Gastrocnemius medialis (tissue), 4 donors: ENCODE measurements at regions not wholly inside any gene's neighbourhood (a gene's known extent, or its start where the extent isn't known, plus 50 kb on each side); places are given as distances from the start of the nearest gene placed in this dataset.
A peak's percentile ranks its signal among the peaks of the same experiment; 100 is the strongest.

Experiments
- ATAC-seq, 2 donors: fragments of 150-250 bp; one replicate each; pipeline ENCODE4 v1.9.1; 2016
- DNase-seq, 2 donors: peaks; one replicate each; pipeline ENCODE4 v3.0.0-alpha.2; 2019
- H3K27ac ChIP-seq, 4 donors: fragments of 200-600 bp; sonication (generic); 1 replicate in 1 of 4; 2 replicates in 3 of 4; pipeline ENCODE4 v1.5.1; 2016 to 2018; ENCODE audit warnings: mild to moderate bottlenecking in 2 of 4, moderate library complexity in 1 of 4
- H3K27me3 ChIP-seq, 3 donors: fragments of 200-600 bp; sonication (generic) in 2 of 3; 1 replicate in 1 of 3; 2 replicates in 2 of 3; pipeline versions ENCODE4 v1.5.1 to v1.6.0; 2016 to 2019; ENCODE audit warnings: mild to moderate bottlenecking in 1 of 3, moderate library complexity in 1 of 3
- H3K36me3 ChIP-seq, 2 donors: fragments of 200-600 bp; sonication (generic) in 1 of 2; one replicate each; pipeline ENCODE4 v1.5.1; 2017 to 2018
- H3K4me1 ChIP-seq, 2 donors: fragments of 200-600 bp; sonication (generic) in 1 of 2; one replicate each; pipeline ENCODE4 v1.5.1; 2016 to 2017; ENCODE audit warnings: mild to moderate bottlenecking in 2 of 2
- H3K4me3 ChIP-seq, 4 donors: fragments of 200-600 bp; sonication (generic) in 3 of 4; 1 replicate in 1 of 4; 2 replicates in 3 of 4; pipeline ENCODE4 v1.5.1; 2016 to 2019; ENCODE audit warnings: mild to moderate bottlenecking in 2 of 4
- H3K9me3 ChIP-seq, 3 donors: fragments of 200-600 bp; sonication (generic) in 2 of 3; 1 replicate in 1 of 3; 2 replicates in 2 of 3; pipeline ENCODE4 v1.5.1; 2016 to 2019
- CTCF ChIP-seq, 5 experiments: fragments of 450-650 bp in 3 of 5; fragments of 200-600 bp in 2 of 5; sonication (generic) in 2 of 5; IDR thresholded peaks in 4 of 5; conservative IDR thresholded peaks in 1 of 5; 1 replicate in 4 of 5; 2 replicates in 1 of 5; pipeline ENCODE4 v1.5.1; 2016 to 2019; ENCODE audit warnings: antibody characterized with exemption in 5 of 5, mild to moderate bottlenecking in 3 of 5, moderate library complexity in 3 of 5
- POLR2A ChIP-seq, 2 donors: fragments of 450-650 bp; IDR thresholded peaks; one replicate each; pipeline ENCODE4 v1.6.1; 2017; ENCODE audit warnings: antibody characterized with exemption in 2 of 2, mild to moderate bottlenecking in 2 of 2, moderate library complexity in 2 of 2
- in situ Hi-C, 4 donors: fragments of 200-750 bp; cut with MboI; loops; one replicate each; pipeline versions ENCODE4 v1.15.0 to v1.8.0; 2017; ENCODE audit warnings: low sequenced_read_pairs in 4 of 4
- intact Hi-C: fragments of 100-400 bp; cut with DNase I; formaldehyde crosslinking; loops from one replicate; pipeline ENCODE4 v1.15.1; 2023; ENCODE audit warnings: low total_unique reads

- peaks cover 0 to 9% of the 10 kb centered on the region in 2 donors for H3K4me1 ChIP-seq
- no peak overlapping the region for H3K4me3 ChIP-seq
- no peak overlapping the region for H3K27ac ChIP-seq
- no peaks in the 10 kb centered on the region for H3K9me3 ChIP-seq
- ATAC-seq (no peak), DNase-seq (no peak)
- no peaks in the 10 kb centered on the region for H3K27me3 ChIP-seq
- TF ChIP-seq POLR2A (IDR thresholded peaks at IDR 0.05) (no peak), CTCF (IDR thresholded peaks at IDR 0.05 in 4 of 5, conservative IDR thresholded peaks at IDR 0.05 in 1 of 5) (no peak)
- in situ Hi-C loops (no loop called here), intact Hi-C loops (no loop called here)
- H3K36me3 ChIP-seq, result no peaks in the 10 kb centered on the region
Measured at GRCh38 chr9:107706701-107707427, 217.3 kb upstream of the KLF4 start.

- peaks cover 0 to 6% of the 10 kb centered on the region in 2 donors for H3K4me1 ChIP-seq
- no peaks in the 10 kb centered on the region for H3K27me3 ChIP-seq
- TF ChIP-seq CTCF (IDR thresholded peaks at IDR 0.05 in 4 of 5, conservative IDR thresholded peaks at IDR 0.05 in 1 of 5), result no peak
- TF ChIP-seq POLR2A (IDR thresholded peaks at IDR 0.05), result no peak
- no peak overlapping the region for H3K4me3 ChIP-seq
- no peaks in the 10 kb centered on the region for H3K36me3 ChIP-seq
- H3K27ac ChIP-seq, result no peak overlapping the region
- in situ Hi-C loops (no loop called here), intact Hi-C loops (no loop called here)
- H3K9me3 ChIP-seq, result no peaks in the 10 kb centered on the region
- ATAC-seq (no peak), DNase-seq (no peak)
Measured at GRCh38 chr9:107705521-107705920, 216.0 kb upstream of the KLF4 start.

- Histone ChIP-seq H3K36me3 (no peaks in the 10 kb centered on the region), H3K4me1 (peaks cover 0 to 6% of the 10 kb centered on the region in 2 donors), H3K27ac (no peak overlapping the region), H3K4me3 (no peak overlapping the region), H3K27me3 (no peaks in the 10 kb centered on the region), H3K9me3 (no peaks in the 10 kb centered on the region)
- intact Hi-C loops, result no loop called here
- in situ Hi-C loops, result no loop called here
- no peak for DNase-seq
- no peak for ATAC-seq
- no peak for TF ChIP-seq CTCF (IDR thresholded peaks at IDR 0.05 in 4 of 5, conservative IDR thresholded peaks at IDR 0.05 in 1 of 5)
- no peak for TF ChIP-seq POLR2A (IDR thresholded peaks at IDR 0.05)
Measured at GRCh38 chr9:107704774-107705173, 215.2 kb upstream of the KLF4 start.

- Histone ChIP-seq H3K4me3 (no peak overlapping the region), H3K4me1 (peaks cover 0 to 6% of the 10 kb centered on the region in 2 donors), H3K36me3 (no peaks in the 10 kb centered on the region), H3K27me3 (no peaks in the 10 kb centered on the region), H3K27ac (no peak overlapping the region), H3K9me3 (no peaks in the 10 kb centered on the region)
- in situ Hi-C loops, result no loop called here
- ATAC-seq (no peak), DNase-seq (no peak)
- intact Hi-C loops, result no loop called here
- TF ChIP-seq POLR2A (IDR thresholded peaks at IDR 0.05) (no peak), CTCF (IDR thresholded peaks at IDR 0.05 in 4 of 5, conservative IDR thresholded peaks at IDR 0.05 in 1 of 5) (no peak)
Measured at GRCh38 chr9:107703651-107704050, 214.1 kb upstream of the KLF4 start.

GRCh38 chr9:107700847-107701246, 211.3 kb upstream of the KLF4 start:
- in situ Hi-C loops (no loop called here), intact Hi-C loops (no loop called here)
- DNase-seq, result peak in 1 of 2 donors; percentile 50
- ATAC-seq, result peak; percentile 61 to 76
- no peaks in the 10 kb centered on the region for H3K9me3 ChIP-seq
- H3K4me3 ChIP-seq, result peak overlapping the region in 2 of 4 donors; percentile 19 to 48
- no peaks in the 10 kb centered on the region for H3K27me3 ChIP-seq
- TF ChIP-seq CTCF (IDR thresholded peaks at IDR 0.05 in 4 of 5, conservative IDR thresholded peaks at IDR 0.05 in 1 of 5) (no peak), POLR2A (IDR thresholded peaks at IDR 0.05) (no peak)
- H3K4me1 ChIP-seq, result peaks cover 0 to 6% of the 10 kb centered on the region in 2 donors
- peak overlapping the region in 1 of 4 donors; percentile 15 for H3K27ac ChIP-seq
- no peaks in the 10 kb centered on the region for H3K36me3 ChIP-seq
